Mesendoderm (in vitro differentiated cells): ENCODE measurements at regions not wholly inside any gene's neighbourhood (a gene's known extent, or its start where the extent isn't known, plus 50 kb on each side); places are given as distances from the start of the nearest gene placed in this dataset.

Experiments
- DNase-seq: peaks from one replicate; pipeline ENCODE4 v3.0.0; 2013
- H2AK5ac ChIP-seq: 2 replicates; pipeline ENCODE4 v1.6.1; 2013; ENCODE audit warnings: low read length, inconsistent platforms
- H2BK120ac ChIP-seq: 2 replicates; pipeline ENCODE4 v1.6.1; 2013; ENCODE audit warnings: low read depth, mild to moderate bottlenecking, low read length, moderate library complexity, mixed read lengths
- H2BK15ac ChIP-seq: replicated peaks from 2 replicates; pipeline ENCODE4 v1.6.1; 2013; ENCODE audit warnings: low read depth, mild to moderate bottlenecking, moderate library complexity
- H2BK5ac ChIP-seq: 2 replicates; pipeline ENCODE4 v1.6.1; 2013; ENCODE audit warnings: low read length, inconsistent platforms
- H3K18ac ChIP-seq: 2 replicates; pipeline ENCODE4 v1.6.1; 2013; ENCODE audit warnings: mild to moderate bottlenecking, low read length, mixed read lengths
- H3K23ac ChIP-seq: one replicate; pipeline ENCODE4 v1.6.1; 2013; ENCODE audit warnings: low read length
- H3K27ac ChIP-seq: 2 replicates; pipeline ENCODE4 v1.5.1; 2013; ENCODE audit warnings: low read depth, mild to moderate bottlenecking, inconsistent platforms, low read length, moderate library complexity
- H3K27me3 ChIP-seq: 2 replicates; pipeline ENCODE4 v1.6.1; 2013; ENCODE audit warnings: low read length, control low read depth, mild to moderate bottlenecking, inconsistent platforms; ENCODE audit not compliant: insufficient read depth, poor library complexity
- H3K36me3 ChIP-seq: 2 replicates; pipeline ENCODE4 v1.6.1; 2013; ENCODE audit warnings: low read length, inconsistent platforms; ENCODE audit not compliant: control insufficient read depth, insufficient read depth
- H3K4ac ChIP-seq: one replicate; pipeline ENCODE4 v1.6.1; 2013; ENCODE audit warnings: low read depth, mild to moderate bottlenecking, low read length, moderate library complexity
- H3K4me1 ChIP-seq: 2 replicates; pipeline ENCODE4 v1.6.1; 2013; ENCODE audit warnings: low read depth, low read length, inconsistent platforms; ENCODE audit not compliant: control insufficient read depth
- H3K4me2 ChIP-seq: 2 replicates; pipeline ENCODE4 v1.6.1; 2013; ENCODE audit warnings: low read length
- H3K4me3 ChIP-seq: 2 replicates; pipeline ENCODE4 v1.5.1; 2013; ENCODE audit warnings: mild to moderate bottlenecking, low read length
- H3K56ac ChIP-seq: one replicate; pipeline ENCODE4 v1.6.1; 2013; ENCODE audit warnings: low read length
- H3K79me1 ChIP-seq: 2 replicates; pipeline ENCODE4 v1.6.1; 2013; ENCODE audit warnings: low read length, inconsistent platforms
- H3K79me2 ChIP-seq: 2 replicates; pipeline ENCODE4 v1.6.1; 2013; ENCODE audit warnings: mild to moderate bottlenecking, low read length; ENCODE audit not compliant: control insufficient read depth, insufficient read depth
- H3K9ac ChIP-seq: 2 replicates; pipeline ENCODE4 v1.6.1; 2013; ENCODE audit warnings: low read length, inconsistent platforms
- H4K5ac ChIP-seq: one replicate; pipeline ENCODE4 v1.6.1; 2013; ENCODE audit warnings: low read length
- H4K8ac ChIP-seq: one replicate; pipeline ENCODE4 v1.6.1; 2013; ENCODE audit warnings: low read depth, mild to moderate bottlenecking, control low read depth, low read length, moderate library complexity
- WGBS: extraction: QIAGEN DNeasy Blood & Tissue Kit; methylation state at CpG from one replicate; pipeline ENCODE4 v1.1.7; 2013; ENCODE audit warnings: low lambda C conversion rate, missing lambda C conversion rate; ENCODE audit not compliant: insufficient coverage; ENCODE audit errors: extremely low coverage; 5-methylcytosine and 5-hydroxymethylcytosine counted together

DNA sequence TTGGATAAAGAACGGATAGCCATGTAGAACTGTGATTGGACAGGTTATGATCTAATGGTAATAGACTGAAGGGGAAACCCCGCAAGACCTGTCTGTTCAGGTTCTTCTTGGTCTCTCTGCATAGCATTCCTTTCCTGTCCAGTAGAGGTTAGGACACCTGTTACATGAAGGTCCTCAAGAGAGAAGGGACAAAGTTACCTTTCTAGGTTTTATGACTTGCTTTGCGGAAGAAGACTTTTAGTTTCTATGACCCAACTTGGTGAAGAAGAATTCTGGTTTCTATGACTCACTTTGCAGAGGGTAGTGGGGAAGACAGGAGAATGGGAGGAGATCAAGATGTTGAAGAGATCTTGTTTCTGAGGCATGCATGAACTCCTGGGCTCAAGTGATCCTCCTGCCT lies 97.9 kb upstream of the C3orf80 start:
- Histone ChIP-seq H3K4me3 (no peak overlapping the region), H3K4me1 (no peaks in the 10 kb centered on the region), H3K23ac (no peak overlapping the region), H3K27ac (no peak overlapping the region), H3K4me2 (no peak overlapping the region), H2BK5ac (no peak overlapping the region), H2BK15ac (no peak overlapping the region), H4K5ac (no peak overlapping the region), H3K18ac (no peak overlapping the region), H3K9ac (no peak overlapping the region), H3K4ac (no peak overlapping the region), H2AK5ac (no peak overlapping the region), H3K36me3 (no peaks in the 10 kb centered on the region), H3K56ac (no peak overlapping the region), H3K27me3 (no peaks in the 10 kb centered on the region), H4K8ac (no peak overlapping the region), H3K79me1 (no peaks in the 10 kb centered on the region), H2BK120ac (no peak overlapping the region), H3K79me2 (no peaks in the 10 kb centered on the region)
- WGBS: no CpG with 5 or more reads among the region's 3 CpGs
- no peak for DNase-seq

DNA sequence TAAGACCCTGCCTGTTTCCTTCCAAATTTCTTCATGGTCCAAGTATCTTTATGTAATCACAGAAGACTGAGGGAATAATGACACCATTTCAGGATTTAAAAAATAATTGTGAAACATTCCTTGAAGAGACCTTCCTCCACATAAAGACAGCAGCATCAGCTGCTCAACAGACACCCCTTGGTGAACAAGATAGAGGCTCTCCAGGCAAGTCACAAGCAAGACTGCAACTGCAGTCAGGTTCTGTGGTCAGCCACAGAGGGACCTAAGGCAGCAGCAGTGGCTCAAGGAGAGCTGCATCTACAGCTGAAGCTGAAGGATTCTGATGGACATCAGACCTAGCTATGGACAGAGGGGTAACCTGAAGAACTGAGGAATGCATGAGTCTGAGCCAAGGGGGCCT lies 97.2 kb upstream of the C3orf80 start:
- Histone ChIP-seq H2BK120ac (no peak overlapping the region), H4K8ac (no peak overlapping the region), H3K27me3 (no peaks in the 10 kb centered on the region), H3K79me2 (no peaks in the 10 kb centered on the region), H2AK5ac (no peak overlapping the region), H3K4ac (no peak overlapping the region), H4K5ac (no peak overlapping the region), H2BK5ac (no peak overlapping the region), H3K23ac (no peak overlapping the region), H2BK15ac (no peak overlapping the region), H3K56ac (no peak overlapping the region), H3K4me1 (no peaks in the 10 kb centered on the region), H3K79me1 (no peaks in the 10 kb centered on the region), H3K4me2 (no peak overlapping the region), H3K9ac (no peak overlapping the region), H3K4me3 (no peak overlapping the region), H3K36me3 (no peaks in the 10 kb centered on the region), H3K18ac (no peak overlapping the region), H3K27ac (no peak overlapping the region)
- no peak for DNase-seq

DNA sequence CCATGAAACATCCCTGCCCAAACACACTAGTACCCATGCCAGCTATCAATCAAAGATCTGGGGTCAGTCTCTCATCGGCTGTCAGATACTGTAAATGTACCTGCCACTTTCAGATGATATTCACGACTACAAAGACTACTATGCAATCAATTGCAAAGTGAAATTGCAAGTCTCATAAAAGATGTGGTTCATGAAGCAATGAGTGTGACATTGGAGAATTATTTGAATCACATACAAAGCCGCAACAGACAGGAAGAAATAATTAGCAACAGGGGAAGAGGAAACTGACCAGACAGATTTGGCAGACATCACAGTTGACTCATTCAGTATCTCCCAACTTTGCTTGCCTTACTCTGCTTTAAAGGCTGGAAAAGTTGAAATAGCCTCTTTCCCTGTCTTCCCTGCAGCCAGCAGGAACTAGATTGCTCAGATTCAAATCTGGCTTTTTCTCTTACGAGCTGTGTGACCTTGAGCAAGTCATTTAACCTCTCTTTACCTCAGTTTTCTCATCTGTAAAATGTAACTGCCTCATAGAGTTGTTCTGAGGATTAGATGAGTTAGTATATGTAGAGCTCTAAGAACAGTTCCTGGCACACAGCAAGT lies 95.7 kb upstream of the C3orf80 start:
- Histone ChIP-seq H3K27ac (no peak overlapping the region), H3K4me2 (no peak overlapping the region)
- no peak for DNase-seq

DNA sequence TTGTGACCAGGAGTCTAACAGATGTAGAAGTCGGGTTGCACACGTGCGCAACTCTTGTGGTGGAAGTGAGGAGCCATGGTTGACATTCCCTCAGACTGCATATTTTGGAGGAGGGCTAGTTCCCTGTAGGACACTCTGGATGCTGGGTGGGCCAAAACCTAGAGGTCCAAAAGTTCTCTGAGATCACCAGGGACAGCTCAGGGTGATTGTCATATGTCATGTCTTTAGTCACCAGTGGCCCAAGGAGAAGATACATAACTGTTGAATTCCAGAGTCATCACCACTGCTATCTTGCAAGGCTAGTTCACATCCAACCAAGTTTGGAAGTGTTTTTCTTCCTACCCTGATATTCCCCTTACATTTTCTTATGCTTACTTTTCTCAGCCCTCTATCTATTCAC lies 95.2 kb upstream of the C3orf80 start:
- H3K23ac ChIP-seq: no peak overlapping the region
- H3K4me2 ChIP-seq: no peak overlapping the region
- H2BK5ac ChIP-seq: no peak overlapping the region
- H3K36me3 ChIP-seq: no peaks in the 10 kb centered on the region
- no peak overlapping the region for H3K18ac ChIP-seq
- H3K4me1 ChIP-seq: peaks cover 2% of the 10 kb centered on the region
- no peak overlapping the region for H4K8ac ChIP-seq
- no peak overlapping the region for H3K56ac ChIP-seq
- no peak overlapping the region for H3K9ac ChIP-seq
- H4K5ac ChIP-seq: no peak overlapping the region
- H3K79me2 ChIP-seq: no peaks in the 10 kb centered on the region
- no peak overlapping the region for H2BK15ac ChIP-seq
- H3K4ac ChIP-seq: no peak overlapping the region
- no CpG with 5 or more reads among the region's 3 CpGs for WGBS
- H3K27me3 ChIP-seq: no peaks in the 10 kb centered on the region
- H3K27ac ChIP-seq: no peak overlapping the region
- DNase-seq: no peak
- no peak overlapping the region for H2BK120ac ChIP-seq
- no peak overlapping the region for H2AK5ac ChIP-seq
- H3K79me1 ChIP-seq: no peaks in the 10 kb centered on the region
- H3K4me3 ChIP-seq: no peak overlapping the region

More for the DNA sequence above, 95.7 kb upstream of the C3orf80 start:
- H3K9ac ChIP-seq: no peak overlapping the region
- H3K4me3 ChIP-seq: no peak overlapping the region
- no peak overlapping the region for H3K56ac ChIP-seq
- WGBS: no CpG with 5 or more reads among the region's 4 CpGs
- no peak overlapping the region for H2BK5ac ChIP-seq
- no peak overlapping the region for H4K5ac ChIP-seq
- H3K79me2 ChIP-seq: no peaks in the 10 kb centered on the region
- H3K4me1 ChIP-seq: peaks cover 2% of the 10 kb centered on the region
- no peak overlapping the region for H4K8ac ChIP-seq
- no peak overlapping the region for H2BK120ac ChIP-seq
- no peak overlapping the region for H3K4ac ChIP-seq
- H3K18ac ChIP-seq: no peak overlapping the region
- no peak overlapping the region for H2AK5ac ChIP-seq
- no peaks in the 10 kb centered on the region for H3K79me1 ChIP-seq
- no peaks in the 10 kb centered on the region for H3K36me3 ChIP-seq
- H3K23ac ChIP-seq: no peak overlapping the region
- no peak overlapping the region for H2BK15ac ChIP-seq
- H3K27me3 ChIP-seq: no peaks in the 10 kb centered on the region

DNA sequence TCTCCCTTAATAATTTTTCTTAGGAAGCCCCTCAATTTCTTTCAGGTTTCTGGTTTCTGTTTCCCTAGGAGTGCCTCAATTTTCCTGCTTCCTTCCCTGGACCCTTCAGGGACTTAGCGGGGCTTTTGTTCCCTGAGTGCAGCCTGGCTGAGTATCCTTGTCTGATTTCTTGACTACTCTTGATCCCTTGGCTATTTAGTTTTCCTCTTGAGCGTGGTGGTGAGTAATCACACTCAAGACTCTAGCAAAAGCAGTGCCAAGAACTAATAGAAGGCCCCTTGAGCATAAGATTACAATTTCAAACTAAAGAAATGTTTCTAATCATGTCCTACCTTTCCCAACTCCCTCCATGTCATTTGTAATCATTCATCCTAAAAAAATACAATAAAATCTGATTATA lies 94.3 kb upstream of the C3orf80 start:
- WGBS: no CpG with 5 or more reads among the region's 2 CpGs

DNA sequence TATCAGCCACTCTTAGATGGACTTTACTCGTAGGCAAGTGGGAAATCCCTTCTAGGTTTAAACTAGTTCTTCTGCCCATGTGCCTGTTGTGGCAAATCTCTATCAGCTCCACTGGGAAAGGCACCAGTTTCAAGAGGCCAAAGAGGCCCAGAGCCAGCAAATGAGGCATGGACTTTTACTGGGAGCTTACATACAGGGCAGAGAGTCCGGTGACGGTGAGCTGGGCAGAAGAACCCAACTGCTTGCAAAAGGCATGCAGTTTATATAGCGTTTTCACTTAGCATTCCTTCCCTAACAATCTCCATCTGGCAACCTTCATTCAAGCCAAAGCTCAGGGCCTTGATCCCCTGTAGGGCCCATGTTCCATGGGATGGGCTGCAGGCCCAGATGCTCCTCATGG lies 93.0 kb upstream of the C3orf80 start:
- H3K4ac ChIP-seq: no peak overlapping the region
- no peaks in the 10 kb centered on the region for H3K27me3 ChIP-seq
- H4K5ac ChIP-seq: no peak overlapping the region
- H2BK15ac ChIP-seq: no peak overlapping the region
- no peak overlapping the region for H2BK5ac ChIP-seq
- H3K4me2 ChIP-seq: no peak overlapping the region
- no peak overlapping the region for H3K9ac ChIP-seq
- no peak overlapping the region for H3K27ac ChIP-seq
- H3K79me1 ChIP-seq: no peaks in the 10 kb centered on the region
- H2AK5ac ChIP-seq: no peak overlapping the region
- H3K56ac ChIP-seq: no peak overlapping the region
- WGBS: no CpG with 5 or more reads among the region's 4 CpGs
- H2BK120ac ChIP-seq: no peak overlapping the region
- no peak overlapping the region for H3K4me3 ChIP-seq
- no peaks in the 10 kb centered on the region for H3K79me2 ChIP-seq
- DNase-seq: no peak
- H4K8ac ChIP-seq: no peak overlapping the region
- no peak overlapping the region for H3K23ac ChIP-seq
- H3K36me3 ChIP-seq: no peaks in the 10 kb centered on the region
- H3K4me1 ChIP-seq: peaks cover 2% of the 10 kb centered on the region
- no peak overlapping the region for H3K18ac ChIP-seq

More for the DNA sequence above, 94.3 kb upstream of the C3orf80 start:
- H4K5ac ChIP-seq: no peak overlapping the region
- DNase-seq: no peak
- H3K79me2 ChIP-seq: no peaks in the 10 kb centered on the region
- H3K23ac ChIP-seq: no peak overlapping the region
- no peak overlapping the region for H2BK5ac ChIP-seq
- no peak overlapping the region for H3K4me3 ChIP-seq
- no peak overlapping the region for H2AK5ac ChIP-seq
- no peak overlapping the region for H4K8ac ChIP-seq
- no peak overlapping the region for H3K56ac ChIP-seq
- no peak overlapping the region for H2BK15ac ChIP-seq
- H3K9ac ChIP-seq: no peak overlapping the region
- H2BK120ac ChIP-seq: no peak overlapping the region
- H3K4me2 ChIP-seq: no peak overlapping the region
- H3K79me1 ChIP-seq: no peaks in the 10 kb centered on the region
- H3K4ac ChIP-seq: no peak overlapping the region
- H3K27me3 ChIP-seq: no peaks in the 10 kb centered on the region
- H3K27ac ChIP-seq: no peak overlapping the region
- no peaks in the 10 kb centered on the region for H3K36me3 ChIP-seq
- H3K18ac ChIP-seq: no peak overlapping the region
- peaks cover 2% of the 10 kb centered on the region for H3K4me1 ChIP-seq
